ENCODE measurements at regions not wholly inside any gene's neighbourhood (a gene's known extent, or its start where the extent isn't known, plus 50 kb on each side); places are given as distances from the start of the nearest gene placed in this dataset.

DNA sequence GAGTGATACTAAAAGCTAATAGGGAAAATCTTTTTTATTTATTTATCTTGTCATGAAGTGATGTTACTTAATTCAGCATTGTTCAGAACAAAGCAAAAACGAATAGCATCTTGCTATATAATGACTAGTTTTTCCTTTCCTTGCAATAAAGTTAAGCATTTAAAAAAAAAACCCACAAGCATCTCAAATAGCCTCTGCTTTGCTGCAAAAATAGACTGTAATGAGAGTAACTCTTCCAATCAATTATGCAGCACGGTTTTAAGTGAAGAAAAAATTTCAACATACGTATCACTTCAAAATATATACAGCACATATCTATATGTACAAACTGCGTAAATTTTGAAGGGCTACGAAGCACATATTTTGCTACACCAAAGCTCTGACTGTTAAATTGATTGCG lies 153.3 kb upstream of the VRK2 start:
- TF ChIP-seq CTCF (IDR thresholded peaks at IDR 0.05) (no peak), POLR2A (IDR thresholded peaks at IDR 0.05) (no peak)
